Left hindlimb (tissue), 1 donor: ENCODE measurements at regions not wholly inside any gene's neighbourhood (a gene's known extent, or its start where the extent isn't known, plus 50 kb on each side); places are given as distances from the start of the nearest gene placed in this dataset.
"Not testable (repeated sequence)": the region's sequence is repeated elsewhere in the genome, so short reads cannot be mapped to it uniquely, and the experiment has no call there.

Experiments
- DNase-seq: peaks from one replicate; pipeline ENCODE4 v3.0.0-alpha.2; 2018

DNA sequence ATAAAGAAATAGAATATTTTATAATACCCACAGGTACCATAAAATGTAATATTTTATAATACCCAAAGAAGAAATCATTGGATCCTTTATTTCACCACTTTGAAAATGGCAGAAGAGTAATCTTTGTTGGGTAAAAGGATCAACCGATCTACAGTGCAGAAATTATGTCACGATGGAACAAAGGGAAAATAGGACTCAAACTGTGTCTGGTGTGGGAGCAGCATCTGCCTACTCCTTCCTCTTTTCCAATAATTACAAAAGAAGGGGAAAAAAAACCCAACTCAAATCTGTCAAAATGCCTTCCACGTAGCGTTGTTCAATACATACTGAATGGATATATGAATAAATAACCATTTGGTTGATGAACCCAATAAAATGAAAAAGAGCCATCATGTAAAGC is 492.6 kb upstream of the TBL1XR1 start:
- no peak for DNase-seq

DNA sequence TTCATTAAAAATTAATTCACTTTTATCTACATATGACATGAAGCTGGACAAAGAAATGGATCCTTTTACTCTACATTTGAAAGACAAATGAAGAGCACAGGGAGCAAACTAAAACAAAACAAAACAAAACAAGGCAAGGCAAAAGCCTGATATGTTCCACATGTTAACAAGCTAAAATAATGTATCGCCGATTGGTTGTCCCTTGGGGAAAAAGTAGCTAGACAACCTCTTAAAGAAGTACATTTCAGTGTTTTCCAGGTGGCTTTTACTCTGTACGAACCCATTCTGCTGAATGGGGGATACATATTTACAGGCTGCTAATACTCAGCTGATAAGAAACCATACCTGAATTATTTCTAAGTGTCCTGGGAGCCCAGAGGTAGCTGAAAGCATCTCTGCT is 493.0 kb upstream of the TBL1XR1 start:
- DNase-seq = no peak

DNA sequence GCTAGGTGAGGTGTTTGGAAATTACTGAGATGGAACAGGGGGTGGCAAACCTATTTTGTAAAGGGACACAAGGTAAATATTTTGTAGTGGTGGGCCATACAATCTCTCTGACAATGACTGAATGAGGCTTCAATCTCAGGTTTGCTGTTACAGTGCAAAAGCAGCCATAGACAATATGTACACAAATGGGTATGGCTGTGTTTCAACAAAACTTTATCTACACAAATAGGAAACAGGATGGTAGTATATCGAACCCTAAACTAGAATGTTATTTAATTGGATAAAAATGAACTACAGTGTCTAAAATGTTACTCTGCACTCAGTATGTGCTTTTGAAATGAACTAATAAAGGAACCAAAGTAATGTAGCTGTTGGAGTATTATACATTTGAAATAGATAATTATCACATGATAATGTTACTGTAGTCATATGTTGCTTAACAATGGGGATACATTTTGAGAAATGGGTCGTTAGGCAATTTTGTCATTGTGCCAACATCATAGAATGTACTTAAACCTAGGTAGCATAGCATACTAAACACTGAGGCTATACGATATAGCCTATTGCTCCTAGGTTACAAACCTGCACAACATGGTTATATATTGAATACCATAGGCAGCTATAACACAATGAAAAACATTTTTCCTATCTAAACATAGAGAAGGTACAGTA is 495.2 kb upstream of the TBL1XR1 start:
- no peak for DNase-seq

DNA sequence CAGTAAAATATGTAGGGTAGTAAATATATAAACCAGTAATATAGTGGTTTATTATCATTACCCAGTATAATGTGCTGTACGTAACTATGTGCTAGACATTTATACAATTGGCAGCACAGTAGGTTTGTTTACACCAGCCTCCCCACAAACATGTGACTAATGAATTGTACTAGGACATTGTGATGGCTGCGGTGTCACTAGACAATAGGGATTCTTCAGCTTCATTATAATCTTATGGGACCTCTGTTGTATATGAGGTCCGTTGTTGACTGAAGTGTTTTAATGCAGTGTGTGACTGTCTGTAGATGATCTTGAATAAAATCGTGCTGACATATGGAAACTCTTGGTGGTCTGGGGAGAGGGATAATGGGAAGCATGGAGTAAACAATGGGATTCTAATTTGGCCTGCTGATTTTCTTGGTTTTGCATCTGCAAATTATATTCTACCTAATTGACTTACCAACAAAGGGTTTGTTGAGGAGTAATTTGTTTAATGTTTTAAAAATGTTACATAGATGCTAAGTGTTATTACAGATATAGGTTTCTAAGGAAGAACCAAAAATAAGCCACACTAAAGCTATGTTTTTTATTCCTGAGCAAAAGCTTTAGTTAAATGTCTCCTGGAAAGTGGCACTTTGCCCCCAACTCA is 496.5 kb upstream of the TBL1XR1 start:
- DNase-seq = no peak

DNA sequence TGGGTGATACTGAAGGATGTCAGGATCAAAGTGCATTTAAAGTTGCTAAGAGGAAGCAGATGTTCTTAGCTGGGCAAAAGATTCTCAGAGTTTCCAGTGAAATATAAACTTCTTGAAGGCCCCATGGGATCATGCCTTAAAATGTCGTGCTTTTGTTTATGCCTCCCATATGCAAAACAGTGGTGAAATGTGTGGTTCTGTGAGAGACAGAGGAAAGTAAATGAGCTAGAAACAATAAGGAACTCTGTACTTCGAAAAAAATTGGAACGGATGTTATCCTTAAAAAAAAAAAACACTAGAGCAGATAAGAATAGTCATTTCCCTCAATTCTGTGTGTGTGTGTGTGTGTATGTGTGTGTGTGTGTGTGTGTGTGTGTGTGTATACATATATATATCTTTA is 497.0 kb upstream of the TBL1XR1 start:
- DNase-seq = no peak

DNA sequence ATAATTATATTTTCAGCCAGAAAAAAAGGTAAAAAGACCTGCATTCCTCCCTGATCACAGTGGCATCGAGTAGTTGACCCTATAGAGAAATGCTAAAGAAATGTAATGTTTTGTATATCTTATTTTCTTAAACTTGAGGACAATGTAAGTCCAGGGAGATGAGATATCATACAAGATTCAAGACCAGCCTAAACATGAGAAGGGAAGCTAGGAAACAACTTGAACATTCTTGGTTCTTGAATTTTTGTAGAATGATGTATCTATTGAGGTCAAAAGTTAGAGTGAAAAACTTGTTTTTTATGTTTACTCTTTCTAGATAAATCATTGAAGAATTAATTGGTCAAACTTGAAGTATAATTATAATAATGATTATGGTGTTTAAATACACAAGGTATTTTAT is 497.7 kb upstream of the TBL1XR1 start:
- no peak for DNase-seq

DNA sequence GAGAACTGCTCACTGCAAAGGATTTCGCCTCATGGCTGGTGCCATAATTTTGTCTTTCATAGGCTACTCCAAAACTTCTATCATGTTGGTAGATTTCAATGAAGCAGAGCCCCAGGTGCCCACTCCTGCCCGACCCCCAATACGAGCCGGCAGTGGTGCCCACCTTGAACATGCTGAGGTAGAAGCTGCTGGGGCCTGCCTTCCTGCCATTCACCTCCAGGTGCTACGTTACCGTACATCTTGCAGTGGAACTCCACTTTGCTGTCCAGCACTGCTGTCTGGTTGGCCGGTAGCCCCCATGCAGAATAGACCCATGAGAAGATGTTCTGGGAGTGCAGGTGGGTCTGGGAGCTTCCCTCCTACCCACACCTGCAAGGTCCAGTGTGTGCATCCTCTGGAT is 502.8 kb upstream of the TBL1XR1 start:
- DNase-seq = no peak

DNA sequence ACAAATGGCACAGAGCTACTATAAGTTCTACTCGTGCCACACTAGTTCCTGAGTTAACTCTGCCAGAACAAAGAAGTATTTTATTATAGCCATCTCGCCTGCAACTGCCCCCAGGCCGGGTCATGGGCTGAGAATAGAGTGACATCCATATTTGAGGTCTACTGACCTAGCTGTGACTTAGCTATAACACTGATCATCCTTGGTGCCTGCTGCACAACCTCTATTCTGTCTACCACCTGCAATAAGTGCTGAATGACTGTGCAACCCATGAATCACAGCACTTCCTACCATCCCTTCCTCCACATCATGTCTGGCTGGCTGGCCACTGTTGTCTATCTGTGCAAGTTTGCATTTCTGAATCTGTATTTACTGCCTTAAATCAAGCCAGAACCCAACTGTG is 506.5 kb upstream of the TBL1XR1 start:
- no peak for DNase-seq

DNA sequence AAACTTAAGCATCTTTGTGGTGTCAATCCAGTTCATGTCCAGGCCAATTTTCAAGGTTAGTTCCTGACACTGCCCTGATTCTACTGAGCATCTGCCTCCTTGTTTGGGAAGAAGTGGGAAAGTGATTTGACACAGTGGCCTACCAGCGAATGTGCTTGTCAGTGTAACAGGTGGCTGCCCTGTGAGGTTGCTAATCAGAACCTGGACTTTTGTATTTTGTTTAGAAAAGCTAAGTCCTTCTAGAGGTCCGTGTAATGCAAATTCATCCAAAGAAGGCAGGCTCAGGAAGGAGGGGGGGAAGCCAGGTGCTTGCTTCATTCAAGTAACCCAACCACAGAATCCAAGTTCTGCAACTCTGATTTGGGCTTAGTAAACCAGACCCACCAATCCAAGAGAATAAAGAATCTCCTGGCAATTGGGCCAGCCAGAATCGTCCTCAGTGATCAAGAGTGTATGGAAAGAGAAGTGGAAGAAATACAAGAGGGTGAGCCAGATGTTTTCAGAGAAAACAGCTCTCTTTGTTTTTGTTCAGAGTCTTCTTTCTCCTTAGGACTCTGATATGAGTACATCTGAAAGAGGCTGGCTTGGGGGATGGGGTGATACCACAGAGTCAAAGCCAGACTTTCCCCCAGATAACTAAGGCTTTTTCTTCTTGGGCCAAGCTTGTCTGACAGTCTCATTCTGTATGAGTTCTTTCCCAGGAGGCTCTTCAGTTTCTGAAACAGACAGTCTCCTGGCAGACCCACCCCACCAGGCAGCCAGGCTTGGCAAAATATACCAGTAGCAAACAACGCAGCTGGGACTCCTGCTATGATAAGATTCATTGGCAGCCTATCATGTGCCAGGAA is 508.9 kb upstream of the TBL1XR1 start:
- peak; percentile 48 for DNase-seq

DNA sequence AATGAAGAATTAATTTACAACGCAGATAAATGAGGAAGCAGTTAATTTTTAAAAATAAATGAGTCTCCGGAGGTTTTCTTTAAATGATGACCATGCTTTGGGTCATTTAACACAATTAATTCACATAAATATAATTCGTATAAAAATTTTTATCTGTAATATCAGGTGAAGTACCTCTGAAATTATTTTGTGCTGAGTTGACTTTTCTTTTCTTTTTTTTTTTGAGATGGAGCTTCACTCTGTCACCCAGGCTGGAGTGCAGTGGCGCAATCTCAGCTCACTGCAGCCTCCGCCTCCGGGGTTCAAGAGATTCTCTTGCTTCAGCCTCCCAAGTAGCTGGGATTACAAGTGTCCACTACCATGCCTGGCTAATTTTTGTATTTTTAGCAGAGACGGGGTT is 512.2 kb upstream of the TBL1XR1 start:
- DNase-seq = not testable (repeated sequence)

DNA sequence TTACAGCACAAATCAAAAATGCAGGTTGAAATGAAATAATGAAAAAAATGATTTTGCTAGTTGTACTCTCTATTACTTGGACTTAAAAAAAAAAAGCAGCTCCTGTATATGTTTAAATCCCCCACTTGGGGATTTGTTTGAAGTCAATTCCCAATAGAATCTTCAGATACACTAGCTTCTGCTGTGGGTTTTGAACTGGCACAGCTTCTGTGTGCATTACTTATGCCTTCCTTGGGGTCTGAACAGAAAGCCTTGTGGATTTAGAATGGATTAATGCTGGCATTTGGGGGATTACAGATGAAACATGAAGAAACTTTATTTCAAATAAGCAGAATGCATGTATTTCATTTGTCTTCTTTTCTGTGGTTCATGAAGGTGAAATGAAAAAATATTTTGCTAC is 513.2 kb upstream of the TBL1XR1 start:
- DNase-seq = no peak

DNA sequence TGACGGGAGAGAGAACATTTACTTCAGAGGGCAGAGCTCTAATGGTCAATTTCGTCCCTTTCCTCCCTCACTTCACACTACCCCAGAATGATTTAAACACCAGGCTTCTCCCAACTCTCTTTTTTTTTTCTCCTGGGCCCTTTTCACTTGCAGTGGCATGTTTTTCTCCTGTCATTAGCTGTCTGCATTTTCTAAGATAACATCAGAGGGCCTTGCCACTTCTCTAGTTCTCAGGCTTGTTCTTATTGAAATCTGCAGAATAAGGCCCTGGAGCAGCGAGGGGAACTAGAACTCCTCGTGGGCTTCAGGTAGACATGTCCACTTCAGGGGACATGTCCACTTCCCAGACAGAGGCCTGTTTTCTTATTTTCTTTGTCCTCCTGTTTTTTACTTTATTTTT is 514.4 kb upstream of the TBL1XR1 start:
- no peak for DNase-seq

DNA sequence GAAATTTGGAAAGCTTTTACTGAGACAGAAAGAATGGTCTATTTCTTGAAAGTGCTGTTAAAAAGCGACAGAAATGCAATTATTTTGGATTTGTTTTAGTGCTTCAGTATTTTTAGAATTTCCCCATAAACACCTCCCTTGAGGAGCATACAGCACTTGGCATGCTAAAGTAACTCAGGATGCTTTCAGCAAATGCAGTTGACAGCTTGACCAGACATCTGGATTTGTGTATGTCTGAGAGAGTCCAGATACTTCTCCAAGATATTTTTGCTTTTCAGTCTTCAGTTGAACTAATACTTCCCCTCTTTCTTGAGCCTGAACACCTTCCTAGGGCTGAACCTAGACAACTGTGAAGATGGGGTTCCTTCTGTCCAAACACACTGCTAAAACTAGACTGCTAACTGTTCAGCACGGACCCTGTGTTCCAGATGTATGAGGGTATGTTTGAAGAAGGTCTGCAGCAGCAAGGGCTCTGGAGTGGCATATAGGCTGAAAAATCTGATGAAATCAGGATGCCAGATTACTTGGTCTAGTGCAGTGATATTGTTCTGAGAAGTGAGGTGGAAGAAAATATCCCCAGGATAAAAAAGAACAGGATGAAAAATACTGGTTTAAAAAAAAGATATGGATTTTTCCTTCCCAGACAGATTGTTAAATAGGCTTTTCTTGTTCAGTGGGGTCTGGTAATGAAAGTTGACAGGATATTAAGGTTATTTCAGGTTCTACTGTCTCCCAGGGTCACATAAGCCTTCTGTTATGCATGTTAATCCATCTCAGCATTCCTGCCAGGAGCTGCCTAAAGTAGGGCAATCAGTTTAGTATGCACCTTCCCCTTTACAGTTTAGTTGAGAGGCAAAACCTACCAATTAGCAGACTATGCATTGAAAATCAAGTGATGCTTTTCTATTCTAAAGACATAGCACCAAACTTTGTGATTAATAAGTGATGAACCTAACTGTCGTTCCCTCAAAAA is 516.9 kb upstream of the TBL1XR1 start:
- DNase-seq = no peak

DNA sequence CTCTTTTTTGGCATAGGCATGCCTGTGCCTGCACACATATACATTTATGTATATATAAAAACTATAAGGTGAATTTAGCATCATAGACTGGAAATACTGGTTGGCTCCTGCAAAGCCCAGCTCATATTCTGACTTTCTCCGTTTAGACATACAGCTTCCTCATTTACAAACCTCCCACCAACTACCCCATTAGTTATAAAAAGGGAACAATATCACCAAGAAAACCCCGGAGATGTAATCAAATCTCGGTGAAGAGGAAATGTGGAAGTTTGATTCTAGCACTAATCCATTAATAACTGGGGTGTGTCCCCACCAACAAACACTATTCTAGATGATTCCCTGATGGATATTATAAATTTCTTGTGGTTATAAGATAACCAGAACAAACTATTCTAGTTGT is 517.7 kb upstream of the TBL1XR1 start:
- DNase-seq = no peak

DNA sequence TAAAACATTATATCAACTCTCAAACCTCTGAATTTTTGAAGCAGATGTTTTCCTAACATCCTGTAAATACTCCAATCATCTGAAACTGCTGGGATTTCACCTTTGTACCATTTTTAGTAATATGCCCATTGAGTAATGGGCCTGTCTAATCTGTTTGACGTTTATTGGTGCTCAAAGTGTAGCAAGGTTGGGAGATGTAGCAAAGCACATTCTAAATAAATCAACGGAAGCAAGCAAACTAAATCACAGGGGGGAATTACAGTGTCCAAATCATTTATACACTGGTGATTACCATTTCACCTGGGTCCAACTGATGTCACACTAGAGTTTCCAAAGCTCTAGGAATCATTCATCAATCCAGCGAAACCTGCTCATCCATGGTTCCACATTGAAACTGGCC is 518.7 kb upstream of the TBL1XR1 start:
- DNase-seq = no peak

DNA sequence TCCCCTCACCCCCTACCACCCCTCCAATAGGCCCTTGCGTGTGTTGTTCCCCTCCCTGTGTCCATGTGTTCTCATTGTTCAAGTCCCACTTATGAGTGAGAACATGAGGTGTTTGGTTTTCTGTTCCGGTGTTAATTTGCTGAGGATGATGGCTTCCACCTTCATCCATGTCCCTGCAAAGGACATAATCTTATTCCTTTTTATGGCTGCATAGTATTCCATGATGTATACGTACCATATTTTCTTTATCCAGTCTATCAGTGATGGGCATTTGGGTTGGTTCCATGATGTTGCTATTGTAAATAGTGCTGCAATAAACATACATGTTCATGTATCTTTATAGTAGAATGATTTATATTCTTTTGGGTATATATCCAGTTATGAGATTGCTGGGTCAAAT is 523.6 kb upstream of the TBL1XR1 start:
- DNase-seq = not testable (repeated sequence)

DNA sequence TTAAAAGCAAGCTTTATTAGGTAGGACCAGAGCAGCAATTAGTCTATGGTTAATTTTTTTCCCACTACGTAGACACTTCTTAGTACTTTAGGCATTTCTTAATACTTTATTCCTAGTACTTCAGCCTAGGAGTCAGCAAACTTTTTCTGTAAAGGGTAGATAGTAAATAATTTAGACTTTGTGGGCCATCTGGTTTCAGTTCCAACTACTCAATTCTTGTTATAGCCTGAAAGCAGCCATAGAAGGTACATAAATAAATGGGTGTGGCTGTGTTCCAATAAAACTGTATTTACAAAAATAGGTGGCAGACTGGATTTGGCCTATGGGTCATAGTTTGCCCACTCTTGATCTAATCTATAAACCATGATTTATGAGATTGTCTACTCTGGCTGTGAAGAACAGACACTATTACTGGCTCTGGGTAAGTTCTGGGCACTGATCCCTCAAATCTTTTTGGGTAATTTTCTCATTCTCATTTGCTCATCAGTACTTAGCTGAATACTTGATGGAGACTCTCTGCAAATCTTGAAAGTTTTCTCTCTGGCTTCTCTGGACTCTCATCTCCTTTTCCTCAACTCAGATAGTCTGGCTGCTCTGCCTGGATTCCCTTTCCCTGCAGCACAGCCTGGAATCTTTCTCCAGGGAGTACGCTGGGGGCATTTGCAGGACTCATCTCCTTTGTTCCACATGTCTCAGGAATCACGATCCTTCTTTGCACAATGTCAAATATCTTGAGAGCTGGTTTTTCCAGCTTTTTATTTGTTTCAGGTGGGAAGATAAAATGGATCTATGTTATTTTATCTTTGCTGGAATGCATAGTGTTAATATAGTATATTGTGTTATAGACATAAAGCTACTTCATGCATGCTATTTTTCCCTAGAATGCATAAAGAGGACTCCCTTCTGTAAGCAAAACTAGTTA is 524.8 kb upstream of the TBL1XR1 start:
- no peak for DNase-seq

DNA sequence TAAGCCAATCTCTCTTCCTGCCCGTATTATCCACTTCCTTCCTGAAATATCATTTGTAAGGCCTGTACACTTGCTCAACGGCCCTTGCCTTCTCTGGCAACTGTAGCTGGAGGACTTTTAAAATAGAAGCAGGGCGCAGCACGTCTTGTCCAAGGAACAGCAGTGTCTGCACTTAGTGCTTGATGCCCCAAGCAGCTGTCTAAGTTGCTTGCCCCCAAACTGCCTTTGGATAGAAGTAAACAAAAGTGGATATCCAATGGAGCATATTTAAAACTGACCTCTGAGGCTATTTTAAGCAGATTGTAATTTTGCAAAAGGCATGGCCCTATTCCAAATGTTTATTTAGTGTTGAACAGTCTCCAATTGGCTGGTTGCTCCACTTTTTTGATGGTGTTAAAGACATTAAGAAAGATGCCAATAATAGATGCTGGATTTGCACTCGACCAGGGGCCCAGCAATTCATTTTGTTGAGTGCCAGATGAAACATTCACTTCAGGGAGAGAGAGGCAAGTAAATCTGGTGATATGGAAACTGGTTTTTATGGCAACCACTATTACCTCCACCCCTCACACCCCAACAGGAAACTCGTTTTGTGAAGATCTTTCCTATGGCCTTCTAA is 526.8 kb upstream of the TBL1XR1 start:
- peak; percentile 71 for DNase-seq

DNA sequence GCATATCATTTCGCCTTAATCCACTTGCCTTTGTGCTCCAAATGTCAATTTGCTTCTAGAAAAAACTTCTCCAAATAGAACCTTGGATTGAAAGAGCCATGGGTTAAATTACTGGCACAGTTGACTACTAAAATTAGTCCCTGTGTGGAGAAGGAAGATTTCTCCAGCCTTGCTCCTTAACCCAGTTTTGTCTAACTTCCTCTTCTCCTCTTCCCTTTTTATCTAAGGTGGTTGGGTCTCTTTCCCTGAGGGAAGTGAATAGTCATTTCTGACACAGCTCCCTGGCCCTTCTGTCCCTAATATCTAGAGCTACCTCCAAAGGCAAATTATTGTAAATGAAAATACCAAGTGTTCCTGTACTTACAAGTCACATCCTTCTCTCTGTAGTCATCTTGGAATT is 527.9 kb upstream of the TBL1XR1 start:
- no peak for DNase-seq

DNA sequence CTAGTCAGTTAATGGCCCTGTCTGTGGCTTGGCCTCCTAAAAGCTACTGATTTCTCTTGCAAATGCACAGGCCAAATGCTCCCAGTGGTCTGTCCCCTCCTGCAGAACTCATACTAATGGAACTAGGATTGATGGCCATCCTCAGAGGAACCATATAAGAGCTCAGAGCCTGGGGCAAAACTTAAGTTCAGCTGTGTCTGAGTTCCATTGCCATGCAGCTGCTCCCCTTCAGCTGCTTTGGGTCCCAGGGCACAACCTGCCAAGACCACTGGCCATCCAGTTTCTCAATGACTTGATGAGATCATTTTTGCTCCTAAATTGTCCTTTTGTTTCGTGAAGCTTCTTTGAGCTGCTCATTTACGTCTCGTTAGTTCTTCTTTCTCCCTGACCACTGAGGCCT is 529.5 kb upstream of the TBL1XR1 start:
- no peak for DNase-seq
